HG02623 (cell line): ENCODE measurements at regions not wholly inside any gene's neighbourhood (a gene's known extent, or its start where the extent isn't known, plus 50 kb on each side); places are given as distances from the start of the nearest gene placed in this dataset.
"Not testable (repeated sequence)": the region's sequence is repeated elsewhere in the genome, so short reads cannot be mapped to it uniquely, and the experiment has no call there.

ENCODE experiments used
- ATAC-seq: cut with Tn5 transposase; IDR thresholded peaks from one replicate; pipeline ENCODE4 v1.9.1; 2021; ENCODE audit warnings: moderate library complexity; ENCODE audit not compliant: unreplicated experiment

DNA sequence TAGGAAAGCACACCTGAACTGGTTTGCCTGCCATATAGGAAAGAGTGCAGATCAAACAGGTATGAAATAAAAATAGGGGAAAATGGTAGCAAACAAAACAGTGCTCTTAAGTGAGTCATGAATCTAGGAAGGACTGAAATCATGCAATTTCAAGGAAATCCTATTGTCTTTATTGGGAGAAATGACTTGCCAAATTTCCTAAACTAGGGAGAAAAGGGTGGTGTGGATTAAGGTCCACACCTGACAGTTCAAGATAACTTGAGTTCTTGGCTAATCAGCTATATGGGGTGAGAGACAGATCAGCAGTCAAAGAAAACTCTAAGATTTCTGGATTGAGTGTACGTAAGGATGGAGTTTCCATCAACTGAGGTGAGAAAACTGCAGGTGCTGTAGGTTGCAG lies 101.1 kb downstream of the PRKAB2 start:
- ATAC-seq: no peak

DNA sequence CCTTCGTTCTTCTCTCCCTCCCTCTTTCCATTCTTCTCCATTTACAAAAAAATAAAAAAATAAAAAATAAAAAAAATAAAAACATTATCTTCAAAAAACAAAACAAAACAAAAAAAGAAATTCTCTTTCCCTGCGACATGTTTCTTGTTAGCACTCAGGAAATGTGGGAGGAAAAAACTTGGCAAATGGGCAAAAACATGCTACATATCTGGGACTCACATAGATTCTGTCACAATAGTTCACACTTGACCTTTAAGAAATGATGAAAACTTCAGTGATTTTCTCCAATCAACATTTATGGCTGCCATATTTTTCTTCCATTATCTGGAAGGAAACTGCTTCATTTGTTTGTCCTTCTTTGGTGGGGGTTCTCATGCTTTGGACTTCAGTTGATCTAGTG lies 109.3 kb downstream of the PRKAB2 start:
- no peak for ATAC-seq

DNA sequence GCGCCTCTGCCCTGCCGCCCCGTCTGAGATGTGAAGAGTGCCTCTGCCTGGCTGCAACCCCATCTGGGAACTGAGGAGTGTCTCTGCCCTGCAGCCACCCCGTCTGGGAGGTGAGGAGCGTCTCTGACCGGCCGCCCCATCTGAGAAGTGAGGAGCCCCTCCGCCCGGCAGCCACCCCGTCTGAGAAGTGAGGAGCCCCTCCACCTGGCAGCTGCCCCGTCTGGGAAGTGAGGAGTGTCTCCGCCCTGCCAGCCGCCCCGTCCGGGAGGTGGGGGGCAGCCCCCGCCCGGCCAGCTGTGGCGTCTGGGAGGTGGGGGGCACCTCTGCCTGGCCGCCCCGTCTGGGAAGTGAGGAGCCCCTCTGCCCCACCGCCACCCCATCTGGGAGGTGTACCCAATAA lies 110.4 kb downstream of the PRKAB2 start:
- ATAC-seq: not testable (repeated sequence)

DNA sequence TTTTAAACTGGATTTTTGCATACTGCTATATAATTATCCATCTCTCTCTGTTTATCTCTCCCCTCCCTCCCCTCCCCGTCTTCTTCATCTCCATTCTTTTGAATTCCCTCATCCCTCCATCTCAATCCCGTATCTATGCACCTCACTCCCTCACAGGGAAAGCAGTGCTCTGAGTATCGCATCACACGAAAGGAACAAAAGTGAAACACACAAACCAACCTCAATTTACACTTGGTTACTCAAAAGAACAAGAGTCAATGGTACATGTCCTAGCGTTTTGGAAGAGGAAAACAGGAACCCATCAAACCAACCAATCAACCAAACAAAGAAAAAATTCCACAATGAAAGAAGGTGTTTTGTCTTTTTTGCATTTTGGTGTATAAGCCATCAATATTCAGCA lies 115.1 kb downstream of the NBPF12 start:
- ATAC-seq: no peak

DNA sequence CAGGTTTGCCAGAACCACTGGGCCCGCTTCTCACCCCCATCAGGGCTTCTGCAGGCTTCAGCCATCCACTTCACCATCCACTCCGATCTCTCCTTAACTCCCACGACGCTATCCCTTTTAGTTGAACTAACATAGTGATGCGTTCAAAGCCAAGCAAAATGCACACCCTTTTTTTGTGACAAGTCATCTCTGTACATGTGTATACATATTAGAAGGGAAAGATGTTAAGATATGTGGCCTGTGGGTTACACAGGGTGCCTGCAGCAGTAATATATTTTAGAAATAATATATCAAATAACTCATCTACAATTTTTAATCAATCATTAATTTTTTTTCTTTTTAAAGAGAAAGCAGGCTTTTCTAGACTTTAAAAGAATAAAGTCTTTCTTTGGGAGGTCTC lies 114.6 kb downstream of the NBPF12 start:
- no peak for ATAC-seq

DNA sequence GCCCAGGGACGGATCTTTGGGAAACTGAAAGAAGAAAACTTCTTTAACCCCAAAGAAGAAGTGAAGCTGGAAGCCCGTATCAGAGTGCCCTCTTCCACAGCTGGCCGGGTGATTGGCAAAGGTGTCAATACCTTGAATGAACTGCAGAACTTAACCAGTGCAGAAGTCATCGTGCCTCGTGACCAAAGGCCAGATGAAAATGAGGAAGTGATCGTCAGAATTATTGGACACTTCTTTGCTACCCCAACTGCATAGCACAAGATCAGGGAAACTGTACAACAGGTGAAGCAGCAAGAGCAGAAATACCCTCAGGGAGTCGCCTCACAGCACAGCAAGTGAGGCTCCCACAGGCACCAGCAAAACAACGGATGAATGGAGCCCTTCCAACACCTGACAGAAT lies 114.0 kb downstream of the NBPF12 start:
- ATAC-seq: no peak

DNA sequence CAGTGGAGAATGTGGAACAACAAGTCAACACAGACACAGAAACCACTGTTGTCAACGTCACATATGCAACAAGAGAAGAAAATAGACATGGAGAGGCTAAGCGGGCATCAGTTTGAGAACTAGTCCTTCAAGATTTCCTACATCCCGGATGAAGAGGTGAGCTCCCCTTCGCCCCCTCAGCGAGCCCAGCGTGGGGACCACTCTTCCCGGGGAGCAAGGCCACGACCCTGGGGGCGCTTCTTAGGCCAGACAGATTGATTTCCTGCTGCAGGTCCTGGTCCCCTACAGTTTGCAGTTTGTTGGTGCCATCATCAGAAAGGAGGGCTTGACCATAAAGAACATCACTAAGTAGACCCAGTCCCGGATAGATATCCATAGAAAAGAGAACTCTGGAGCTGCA lies 113.0 kb downstream of the NBPF12 start:
- ATAC-seq: no peak

DNA sequence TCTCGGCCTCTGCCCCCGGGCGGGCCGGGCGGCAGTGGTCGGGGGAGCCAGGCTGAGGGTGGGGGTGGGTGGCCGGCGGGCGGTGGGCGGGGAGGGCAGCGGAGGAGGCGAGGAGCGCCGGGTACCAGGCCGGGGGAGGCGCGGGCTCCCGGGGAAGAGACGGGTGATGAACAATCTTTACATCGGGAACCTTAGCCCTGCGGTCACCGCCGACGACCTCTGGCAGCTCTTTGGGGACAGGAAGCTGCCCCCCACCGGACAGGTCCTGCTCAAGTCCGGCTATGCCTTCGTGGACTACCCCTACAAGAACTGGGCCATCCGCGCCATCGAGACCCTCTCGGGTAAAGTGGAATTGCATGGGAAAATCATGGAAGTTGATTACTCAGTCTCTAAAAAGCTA lies 112.5 kb downstream of the NBPF12 start:
- no peak for ATAC-seq

DNA sequence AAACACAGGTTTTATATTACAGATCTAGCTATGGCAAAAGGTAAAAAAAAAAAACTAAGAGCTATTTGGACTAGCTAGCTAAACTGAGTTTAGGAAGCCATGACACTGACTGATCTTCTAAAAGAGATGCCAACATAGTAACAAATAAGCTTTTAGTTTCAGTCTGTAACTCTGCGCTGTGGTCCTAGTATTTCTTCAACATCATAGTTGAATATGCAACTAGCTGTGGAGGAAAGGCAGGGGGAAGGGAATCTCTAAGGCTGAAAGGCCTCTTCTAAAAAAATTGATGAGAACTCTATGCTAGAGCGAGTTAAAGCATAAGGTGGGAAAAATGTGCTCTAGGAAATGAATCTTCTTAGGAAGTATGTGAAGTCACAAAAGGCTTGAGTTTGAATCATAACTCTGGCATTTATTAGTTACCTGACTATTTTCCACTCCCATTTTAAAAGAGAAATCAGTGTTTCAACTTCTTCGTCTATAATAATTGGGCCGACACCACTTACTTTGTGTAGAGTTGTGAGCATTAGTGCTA lies 108.8 kb downstream of the NBPF12 start:
- not testable (repeated sequence) for ATAC-seq

DNA sequence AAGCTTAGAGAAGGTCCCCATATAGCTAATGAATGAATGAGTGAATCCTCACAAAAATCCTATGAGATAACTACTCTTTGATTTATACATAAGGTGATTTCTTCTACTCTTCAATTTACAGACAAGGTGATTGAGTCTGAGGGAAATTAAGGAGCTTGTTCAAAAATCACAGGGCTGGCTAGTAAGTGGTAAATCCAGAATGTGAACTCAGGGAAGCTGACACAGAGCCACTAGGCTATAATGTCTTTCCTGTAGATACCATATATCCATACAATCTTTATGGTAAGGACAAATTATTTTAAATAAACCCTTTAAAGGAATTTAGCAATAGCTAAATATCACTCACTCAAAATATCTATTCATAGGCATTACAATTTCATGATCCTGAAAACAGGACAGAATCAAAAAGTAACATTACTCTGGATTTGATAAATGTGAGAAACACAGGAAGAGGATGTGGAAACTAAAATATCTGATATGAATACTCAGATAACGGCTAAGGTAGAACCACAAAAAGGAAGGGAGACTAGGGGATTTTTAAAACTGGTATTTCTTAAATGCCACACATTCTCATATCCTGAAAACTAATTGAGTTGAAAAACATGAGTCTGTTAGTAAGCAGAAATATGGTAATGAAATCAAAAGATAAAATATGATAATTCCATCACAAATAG lies 108.2 kb downstream of the NBPF12 start:
- no peak for ATAC-seq
